Fibroblast of the aortic adventitia (primary cell): ENCODE measurements at regions not wholly inside any gene's neighbourhood (a gene's known extent, or its start where the extent isn't known, plus 50 kb on each side); places are given as distances from the start of the nearest gene placed in this dataset.

Experiments
- DNase-seq: peaks from one replicate; pipeline ENCODE4 v3.0.0-alpha.2; 2010; ENCODE audit warnings: low read depth
- H3K4me3 ChIP-seq: 2 replicates; pipeline ENCODE4 v1.5.1; 2011; ENCODE audit warnings: low read depth, mild to moderate bottlenecking, control low read depth, low read length, moderate library complexity
- CTCF ChIP-seq: IDR thresholded peaks from 2 replicates; pipeline ENCODE4 v1.5.1; 2011; ENCODE audit warnings: mild to moderate bottlenecking, low read length, control low read depth, inconsistent platforms; ENCODE audit not compliant: insufficient read depth

GRCh38 chr5:121380066-121380465, 471.6 kb upstream of the FTMT start:
- H3K4me3 ChIP-seq, result no peak overlapping the region
- DNase-seq, result no peak
- no peak for TF ChIP-seq CTCF

GRCh38 chr5:121384359-121384758, 467.3 kb upstream of the FTMT start:
- H3K4me3 ChIP-seq, result no peak overlapping the region
- no peak for DNase-seq
- TF ChIP-seq CTCF, result no peak

- no peak for TF ChIP-seq CTCF
- H3K4me3 ChIP-seq, result no peak overlapping the region
- no peak for DNase-seq
These were observed 465.3 kb upstream of the FTMT start for GRCh38 chr5:121386334-121386733.

- no peak overlapping the region for H3K4me3 ChIP-seq
- TF ChIP-seq CTCF, result no peak
- no peak for DNase-seq
These were observed 455.0 kb upstream of the FTMT start for GRCh38 chr5:121396716-121397115.

GRCh38 chr5:121399879-121400278, 451.8 kb upstream of the FTMT start:
- DNase-seq, result no peak
- TF ChIP-seq CTCF, result no peak
- no peak overlapping the region for H3K4me3 ChIP-seq

GRCh38 chr5:121408778-121409177, 442.9 kb upstream of the FTMT start:
- no peak for TF ChIP-seq CTCF
- DNase-seq, result no peak
- H3K4me3 ChIP-seq, result no peak overlapping the region

- DNase-seq, result no peak
- no peak for TF ChIP-seq CTCF
- H3K4me3 ChIP-seq, result no peak overlapping the region
These were observed 436.4 kb upstream of the FTMT start for GRCh38 chr5:121415270-121415669.
